ENCODE measurements at regions not wholly inside any gene's neighbourhood (a gene's known extent, or its start where the extent isn't known, plus 50 kb on each side); places are given as distances from the start of the nearest gene placed in this dataset.
"Not testable (repeated sequence)": the region's sequence is repeated elsewhere in the genome, so short reads cannot be mapped to it uniquely, and the experiment has no call there.

- no peak overlapping the region for H3K4me3 ChIP-seq (ENCODE audit: low read depth, low read length)
- no peak overlapping the region for H2AFZ ChIP-seq
- H3K4me2 ChIP-seq (ENCODE audit: low read length): no peak overlapping the region
- H3K79me2 ChIP-seq: no peaks in the 10 kb centered on the region
- H3K36me3 ChIP-seq (ENCODE audit: control insufficient read depth, insufficient read depth, low read length): no peaks in the 10 kb centered on the region
- no peaks in the 10 kb centered on the region for H3K27me3 ChIP-seq (ENCODE audit: control insufficient read depth, insufficient read depth, low read length)
- no peak overlapping the region for H3K27ac ChIP-seq
- H3K4me1 ChIP-seq: no peaks in the 10 kb centered on the region
- no peaks in the 10 kb centered on the region for H3K9me3 ChIP-seq (ENCODE audit: control insufficient read depth, low read length)
- TF ChIP-seq CTCF (IDR thresholded peaks at IDR 0.05): no peak
- no peak overlapping the region for H3K9ac ChIP-seq
These were observed 1252.3 kb downstream of the TYW1 start for GRCh38 chr7:68248973-68249372.

DNA sequence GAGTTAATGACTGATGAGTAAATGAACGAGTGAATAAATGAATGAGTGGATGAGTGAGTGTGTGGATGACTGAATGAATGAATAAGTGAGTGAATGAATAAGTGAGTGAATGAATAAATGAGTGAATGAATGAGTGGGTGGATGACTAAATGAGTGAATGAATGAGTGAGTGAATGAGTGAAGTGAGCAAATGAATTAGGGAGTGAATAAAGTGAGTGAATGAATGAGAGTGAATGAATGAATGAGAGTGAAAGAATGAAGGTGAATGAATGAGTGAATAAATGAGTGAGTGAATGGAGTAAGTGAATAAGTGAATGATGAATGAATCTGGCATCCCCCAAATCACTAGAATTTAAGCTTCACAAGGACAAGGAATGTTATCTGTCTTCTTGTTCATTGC, 1253.0 kb downstream of the TYW1 start:
- Histone ChIP-seq H2AFZ (no peak overlapping the region), H3K4me2 (ENCODE audit: low read length) (no peak overlapping the region), H3K9me3 (ENCODE audit: control insufficient read depth, low read length) (no peaks in the 10 kb centered on the region), H3K79me2 (no peaks in the 10 kb centered on the region), H3K4me3 (ENCODE audit: low read depth, low read length) (no peak overlapping the region), H3K36me3 (ENCODE audit: control insufficient read depth, insufficient read depth, low read length) (no peaks in the 10 kb centered on the region), H3K27me3 (ENCODE audit: control insufficient read depth, insufficient read depth, low read length) (no peaks in the 10 kb centered on the region), H3K9ac (no peak overlapping the region), H3K27ac (no peak overlapping the region), H3K4me1 (no peaks in the 10 kb centered on the region)
- TF ChIP-seq CTCF (IDR thresholded peaks at IDR 0.05): no peak

DNA sequence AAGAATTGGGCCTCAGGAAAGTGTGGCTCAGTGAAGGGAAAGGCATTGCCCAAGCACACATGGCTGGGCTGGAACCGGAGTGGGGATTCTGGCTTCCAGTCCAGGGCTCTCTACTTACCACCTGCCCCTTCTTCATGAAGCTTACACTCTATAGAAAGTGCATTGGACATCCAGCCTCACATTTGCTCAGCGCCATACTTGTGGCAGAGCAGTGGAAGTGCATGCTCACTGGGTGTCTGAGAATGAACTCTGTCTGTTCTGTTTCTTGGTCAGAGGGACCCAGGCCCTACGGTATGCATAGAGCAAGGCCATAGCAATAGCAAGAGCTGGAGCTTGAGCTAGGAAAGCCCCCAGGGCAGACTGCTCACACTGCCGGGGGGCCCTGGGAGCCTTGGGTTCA, 1253.5 kb downstream of the TYW1 start:
- H2AFZ ChIP-seq: no peak overlapping the region
- H3K9me3 ChIP-seq (ENCODE audit: control insufficient read depth, low read length): no peaks in the 10 kb centered on the region
- H3K9ac ChIP-seq: no peak overlapping the region
- no peak overlapping the region for H3K4me2 ChIP-seq (ENCODE audit: low read length)
- H3K4me3 ChIP-seq (ENCODE audit: low read depth, low read length): no peak overlapping the region
- H3K27me3 ChIP-seq (ENCODE audit: control insufficient read depth, insufficient read depth, low read length): no peaks in the 10 kb centered on the region
- H3K27ac ChIP-seq: no peak overlapping the region
- H3K4me1 ChIP-seq: no peaks in the 10 kb centered on the region
- TF ChIP-seq CTCF (IDR thresholded peaks at IDR 0.05): no peak
- no peaks in the 10 kb centered on the region for H3K79me2 ChIP-seq
- no peaks in the 10 kb centered on the region for H3K36me3 ChIP-seq (ENCODE audit: control insufficient read depth, insufficient read depth, low read length)

DNA sequence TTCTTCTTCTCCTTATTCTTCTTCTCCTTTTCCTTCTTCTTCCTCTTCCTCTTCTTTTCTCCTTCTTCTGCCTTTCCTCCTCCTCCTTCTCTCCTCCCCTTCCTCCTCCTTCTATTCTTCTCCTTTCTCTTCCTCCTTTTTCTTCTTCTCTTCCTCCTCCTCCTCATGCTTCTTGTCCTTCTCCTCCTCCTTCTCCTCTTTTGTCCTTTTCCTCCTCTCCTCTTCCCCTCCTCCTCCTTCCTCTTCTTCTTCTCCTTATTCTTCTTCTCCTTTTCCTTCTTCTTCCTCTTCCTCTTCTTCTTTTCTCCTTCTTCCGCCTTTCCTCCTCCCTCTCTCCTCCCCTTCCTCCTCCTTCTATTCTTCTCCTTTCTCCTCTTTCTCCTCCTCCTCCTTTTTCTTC, 1258.2 kb downstream of the TYW1 start:
- H3K79me2 ChIP-seq; H3K4me2 ChIP-seq (ENCODE audit: low read length); H2AFZ ChIP-seq; H3K9me3 ChIP-seq (ENCODE audit: control insufficient read depth, low read length); H3K4me3 ChIP-seq (ENCODE audit: low read depth, low read length); H3K4me1 ChIP-seq; H3K36me3 ChIP-seq (ENCODE audit: control insufficient read depth, insufficient read depth, low read length); H3K9ac ChIP-seq; H3K27me3 ChIP-seq (ENCODE audit: control insufficient read depth, insufficient read depth, low read length); H3K27ac ChIP-seq: not testable (repeated sequence)

- H2AFZ ChIP-seq: no peak overlapping the region
- H3K4me3 ChIP-seq (ENCODE audit: low read depth, low read length): no peak overlapping the region
- H3K27ac ChIP-seq: no peak overlapping the region
- H3K9me3 ChIP-seq (ENCODE audit: control insufficient read depth, low read length): no peaks in the 10 kb centered on the region
- H3K27me3 ChIP-seq (ENCODE audit: control insufficient read depth, insufficient read depth, low read length): no peaks in the 10 kb centered on the region
- H3K4me1 ChIP-seq: no peaks in the 10 kb centered on the region
- no peak for TF ChIP-seq CTCF (IDR thresholded peaks at IDR 0.05)
- no peak overlapping the region for H3K4me2 ChIP-seq (ENCODE audit: low read length)
- no peaks in the 10 kb centered on the region for H3K79me2 ChIP-seq
- no peaks in the 10 kb centered on the region for H3K36me3 ChIP-seq (ENCODE audit: control insufficient read depth, insufficient read depth, low read length)
- no peak overlapping the region for H3K9ac ChIP-seq
These were observed 1259.7 kb downstream of the TYW1 start for GRCh38 chr7:68256295-68256694.
